ENCODE measurements at regions not wholly inside any gene's neighbourhood (a gene's known extent, or its start where the extent isn't known, plus 50 kb on each side); places are given as distances from the start of the nearest gene placed in this dataset.

DNA sequence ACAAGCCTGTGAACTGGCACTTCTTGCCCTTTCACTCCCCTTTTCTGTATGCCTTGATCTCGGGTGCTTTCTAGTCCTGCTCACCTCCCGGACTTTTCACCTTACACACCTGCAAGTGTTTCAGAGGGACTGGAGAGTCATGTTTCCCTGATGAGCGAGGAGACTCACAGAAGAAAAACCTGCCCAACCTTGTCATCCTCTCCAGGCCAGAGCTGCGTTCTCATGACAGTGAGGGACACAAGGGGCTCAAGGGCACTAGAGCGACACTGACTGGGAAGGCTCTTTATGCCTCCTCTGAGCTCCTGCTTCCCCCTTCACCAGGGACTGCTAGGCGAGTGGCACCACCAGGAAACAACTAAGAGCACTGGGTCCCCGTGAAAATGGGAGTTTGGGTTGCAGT lies 376.9 kb upstream of the RPS23 start (continued):
- no peak for TF ChIP-seq TBL1XR1 (IDR thresholded peaks at IDR 0.05; ENCODE audit: low read length in 2 of 2)

DNA sequence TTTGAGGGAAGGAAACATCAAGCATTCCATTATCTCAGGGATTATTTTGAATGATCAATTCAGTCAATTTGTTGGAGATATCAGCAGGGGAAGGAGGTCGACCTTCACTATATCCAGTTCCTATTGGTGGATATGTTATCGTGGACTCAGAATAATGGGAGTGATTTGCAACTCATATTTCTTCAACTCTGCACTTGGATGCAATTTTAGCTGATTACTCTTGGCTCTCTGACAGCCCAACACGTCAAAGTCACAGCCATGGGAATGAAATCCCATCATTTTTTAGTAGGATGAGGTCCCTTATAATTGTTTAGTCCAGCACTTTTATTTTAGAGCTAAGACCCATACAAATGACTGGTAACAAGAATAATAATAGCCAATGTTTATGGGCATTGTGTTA lies 371.8 kb upstream of the RPS23 start:
- H4K20me1 ChIP-seq (replicated peaks; ENCODE audit: control insufficient read depth, insufficient read depth, low read length): no peaks in the 10 kb centered on the region
- intact Hi-C loops (cut with micrococcal nuclease) (loop anchor here (10.0 kb wide), 1 partner anchor 145 kb away; no protein-coding TSS in a partner anchor), in situ Hi-C loops (cut with MboI) (loop anchor here (25.0 kb wide), 1 partner anchor 288 kb away; no protein-coding TSS in a partner anchor)
- ChIA-PET POLR2A (no interaction called here), CTCF (ENCODE audit: low intra/inter-chr PET ratio) (no interaction called here)
- H3K9ac ChIP-seq (ENCODE audit: insufficient read depth in 1 of 2, low read depth in 2 of 2, low read length in 2 of 2): no peak overlapping the region
- peaks cover 0 to under 1% of the 10 kb centered on the region in 2 experiments; a peak in 1 of 5 replicates for H3K27me3 ChIP-seq (ENCODE audit: control insufficient read depth in 2 of 2, insufficient read depth in 2 of 2, low read length in 2 of 2)
- 0% methylated on average over 3 of the region's 3 CpGs for WGBS (ENCODE audit: insufficient coverage, low coverage, missing lambda C conversion rate)
- no peak overlapping the region for H3K4me2 ChIP-seq (ENCODE audit: insufficient read depth, low read length)
- no peaks in the 10 kb centered on the region for H3K9me1 ChIP-seq (ENCODE audit: control insufficient read depth, insufficient read depth, low read length)
- H3K4me3 ChIP-seq: no peak overlapping the region
- DNase-seq (ENCODE audit: extremely low read depth in 1 of 4, low spot score in 3 of 4): no peak
- H2AFZ ChIP-seq (ENCODE audit: low read depth, low read length): no peak overlapping the region
- H3K9me3 ChIP-seq (replicated peaks; ENCODE audit: control insufficient read depth, insufficient read depth, low read depth, low read length): no peaks in the 10 kb centered on the region
- no TSS peak for BruUV-seq (replicated peaks)
- ATAC-seq: no peak
- no peak for FAIRE-seq
- TF ChIP-seq, protein P1, sequence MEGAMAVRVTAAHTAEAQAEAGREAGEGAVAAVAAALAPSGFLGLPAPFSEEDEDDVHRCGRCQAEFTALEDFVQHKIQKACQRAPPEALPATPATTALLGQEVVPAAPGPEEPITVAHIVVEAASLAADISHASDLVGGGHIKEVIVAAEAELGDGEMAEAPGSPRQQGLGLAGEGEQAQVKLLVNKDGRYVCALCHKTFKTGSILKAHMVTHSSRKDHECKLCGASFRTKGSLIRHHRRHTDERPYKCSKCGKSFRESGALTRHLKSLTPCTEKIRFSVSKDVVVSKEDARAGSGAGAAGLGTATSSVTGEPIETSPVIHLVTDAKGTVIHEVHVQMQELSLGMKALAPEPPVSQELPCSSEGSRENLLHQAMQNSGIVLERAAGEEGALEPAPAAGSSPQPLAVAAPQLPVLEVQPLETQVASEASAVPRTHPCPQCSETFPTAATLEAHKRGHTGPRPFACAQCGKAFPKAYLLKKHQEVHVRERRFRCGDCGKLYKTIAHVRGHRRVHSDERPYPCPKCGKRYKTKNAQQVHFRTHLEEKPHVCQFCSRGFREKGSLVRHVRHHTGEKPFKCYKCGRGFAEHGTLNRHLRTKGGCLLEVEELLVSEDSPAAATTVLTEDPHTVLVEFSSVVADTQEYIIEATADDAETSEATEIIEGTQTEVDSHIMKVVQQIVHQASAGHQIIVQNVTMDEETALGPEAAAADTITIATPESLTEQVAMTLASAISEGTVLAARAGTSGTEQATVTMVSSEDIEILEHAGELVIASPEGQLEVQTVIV (CRISPR knock-in tag; IDR thresholded peaks at IDR 0.05; ENCODE audit: borderline replicate concordance): no peak
- TF ChIP-seq ZBTB8A (IDR thresholded peaks at IDR 0.05; ENCODE audit: partially characterized antibody) (no peak), ZKSCAN3 (CRISPR knock-in tag; IDR thresholded peaks at IDR 0.05) (no peak), ZNF696 (CRISPR knock-in tag; conservative IDR thresholded peaks at IDR 0.05) (no peak), MTA2 (IDR thresholded peaks at IDR 0.05; ENCODE audit: low read depth) (no peak), ZNF766 (CRISPR knock-in tag; conservative IDR thresholded peaks at IDR 0.05) (no peak)
- no peaks in the 10 kb centered on the region for H3K4me1 ChIP-seq (replicated peaks in 1 of 2; ENCODE audit: control insufficient read depth in 2 of 2, insufficient read depth in 2 of 2, low read length in 2 of 2)
- no peak overlapping the region for H3K27ac ChIP-seq (ENCODE audit: extremely low read depth, low read depth, low read length)
- no peaks in the 10 kb centered on the region for H3K36me3 ChIP-seq (ENCODE audit: control insufficient read depth, insufficient read depth, low read length)
- no peaks in the 10 kb centered on the region for H3K79me2 ChIP-seq (ENCODE audit: control insufficient read depth, insufficient read depth, low read length)
